Glutamatergic neuron (in vitro differentiated cells): ENCODE measurements at regions not wholly inside any gene's neighbourhood (a gene's known extent, or its start where the extent isn't known, plus 50 kb on each side); places are given as distances from the start of the nearest gene placed in this dataset.

Experiments used
- DNase-seq: peaks from one replicate; pipeline ENCODE4 v3.0.0; 2022
- H3K27ac Mint-ChIP-seq: one replicate; pipeline ENCODE4 v1.8.0; 2020; ENCODE audit warnings: mild to moderate bottlenecking, mixed read lengths, inconsistent platforms; ENCODE audit not compliant: unreplicated experiment
- H3K27me3 Mint-ChIP-seq: one replicate; pipeline ENCODE4 v1.8.0; 2020; ENCODE audit warnings: mild to moderate bottlenecking, moderate library complexity, mixed read lengths, inconsistent platforms; ENCODE audit not compliant: unreplicated experiment
- H3K36me3 Mint-ChIP-seq: one replicate; pipeline ENCODE4 v1.8.0; 2020; ENCODE audit warnings: mild to moderate bottlenecking, mixed read lengths, inconsistent platforms; ENCODE audit not compliant: unreplicated experiment
- H3K4me1 Mint-ChIP-seq: one replicate; pipeline ENCODE4 v1.8.0; 2020; ENCODE audit warnings: mild to moderate bottlenecking, low read depth, mixed read lengths, inconsistent platforms; ENCODE audit not compliant: unreplicated experiment
- H3K4me3 Mint-ChIP-seq: one replicate; pipeline ENCODE4 v1.8.0; 2020; ENCODE audit warnings: mild to moderate bottlenecking, mixed read lengths, inconsistent platforms; ENCODE audit not compliant: unreplicated experiment
- H3K9me3 Mint-ChIP-seq: one replicate; pipeline ENCODE4 v1.8.0; 2020; ENCODE audit warnings: mild to moderate bottlenecking, moderate library complexity, mixed read lengths, inconsistent platforms; ENCODE audit not compliant: unreplicated experiment
- CTCF ChIP-seq: fragments of 200-600 bp; sonication (generic); IDR thresholded peaks from one replicate; pipeline ENCODE4 v1.5.0; 2021; ENCODE audit not compliant: partially characterized antibody, unreplicated experiment

DNA sequence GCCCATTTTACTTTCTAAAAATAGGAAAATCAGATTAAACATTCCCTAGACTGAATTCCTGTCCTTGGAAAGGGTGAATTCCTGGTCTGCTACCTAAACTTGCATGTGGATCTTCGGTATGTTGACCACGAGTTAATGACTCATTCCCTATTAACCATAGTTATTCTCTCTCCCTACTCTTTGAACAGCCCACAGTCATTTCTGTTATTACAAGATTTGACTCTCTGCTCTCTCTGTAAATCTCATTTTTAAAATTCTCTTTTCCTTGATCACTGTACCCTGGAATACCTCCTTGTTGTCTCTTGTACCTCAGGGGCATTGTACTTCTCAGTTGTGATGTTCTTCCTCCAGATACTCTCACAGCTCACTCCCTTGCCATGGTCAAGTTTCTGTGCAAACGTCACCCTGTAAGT, 92.0 kb upstream of the GULP1 start:
- Mint-ChIP-seq H3K4me3 (no peak overlapping the region), H3K36me3 (no peaks in the 10 kb centered on the region), H3K4me1 (no peaks in the 10 kb centered on the region), H3K27me3 (no peaks in the 10 kb centered on the region), H3K9me3 (no peaks in the 10 kb centered on the region), H3K27ac (no peak overlapping the region)
- TF ChIP-seq CTCF = no peak
- DNase-seq = no peak

DNA sequence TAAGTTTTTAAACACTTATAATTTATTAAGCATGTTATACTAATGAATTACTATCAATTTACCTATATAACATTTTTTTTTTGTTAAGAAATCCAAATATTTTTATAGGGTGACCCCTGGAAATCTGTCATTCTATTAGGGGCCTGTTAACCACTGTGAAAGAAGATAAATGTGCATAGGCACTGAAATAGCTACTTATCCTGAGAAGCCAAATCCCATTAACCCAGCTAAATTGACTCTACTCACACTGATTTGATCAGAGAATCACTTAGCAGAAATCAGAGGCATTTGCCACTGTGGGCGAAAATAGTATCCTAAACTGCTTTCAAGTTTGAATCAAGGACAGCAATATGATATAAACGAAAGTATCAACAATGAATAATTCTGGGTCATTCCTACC, 90.0 kb upstream of the GULP1 start:
- no peak overlapping the region for H3K4me3 Mint-ChIP-seq
- H3K4me1 Mint-ChIP-seq = no peaks in the 10 kb centered on the region
- H3K27ac Mint-ChIP-seq = no peak overlapping the region
- H3K27me3 Mint-ChIP-seq = no peaks in the 10 kb centered on the region
- no peak for TF ChIP-seq CTCF
- DNase-seq = no peak
- H3K9me3 Mint-ChIP-seq = no peaks in the 10 kb centered on the region
- H3K36me3 Mint-ChIP-seq = no peaks in the 10 kb centered on the region

DNA sequence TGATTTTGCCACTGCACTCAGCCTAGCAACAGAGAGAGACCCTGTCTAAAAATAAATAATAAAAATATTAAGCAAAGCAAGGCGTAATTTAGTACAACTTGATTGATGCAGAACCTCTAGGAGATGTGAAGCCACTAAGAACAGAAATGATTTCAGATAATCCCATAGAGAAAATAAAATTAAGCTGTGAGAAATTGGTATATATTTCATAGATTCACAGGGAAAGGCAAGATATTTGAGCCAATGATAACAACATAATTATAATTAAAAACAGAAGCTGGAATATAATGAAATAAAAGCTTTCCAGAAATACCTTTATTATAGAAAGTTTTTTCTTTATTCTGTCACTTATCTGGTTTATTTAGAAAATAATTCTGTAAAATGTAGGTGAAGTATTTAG, 88.9 kb upstream of the GULP1 start:
- no peaks in the 10 kb centered on the region for H3K27me3 Mint-ChIP-seq
- no peaks in the 10 kb centered on the region for H3K9me3 Mint-ChIP-seq
- no peak for DNase-seq
- no peaks in the 10 kb centered on the region for H3K36me3 Mint-ChIP-seq
- no peaks in the 10 kb centered on the region for H3K4me1 Mint-ChIP-seq
- no peak for TF ChIP-seq CTCF
- H3K4me3 Mint-ChIP-seq = no peak overlapping the region
- no peak overlapping the region for H3K27ac Mint-ChIP-seq

GRCh38 chr2:188203776-188204175, 87.9 kb upstream of the GULP1 start:
- no peak overlapping the region for H3K27ac Mint-ChIP-seq
- no peaks in the 10 kb centered on the region for H3K4me1 Mint-ChIP-seq
- no peak for DNase-seq
- no peaks in the 10 kb centered on the region for H3K36me3 Mint-ChIP-seq
- H3K9me3 Mint-ChIP-seq = peaks cover 2% of the 10 kb centered on the region
- no peak for TF ChIP-seq CTCF
- H3K4me3 Mint-ChIP-seq = no peak overlapping the region
- no peaks in the 10 kb centered on the region for H3K27me3 Mint-ChIP-seq

DNA sequence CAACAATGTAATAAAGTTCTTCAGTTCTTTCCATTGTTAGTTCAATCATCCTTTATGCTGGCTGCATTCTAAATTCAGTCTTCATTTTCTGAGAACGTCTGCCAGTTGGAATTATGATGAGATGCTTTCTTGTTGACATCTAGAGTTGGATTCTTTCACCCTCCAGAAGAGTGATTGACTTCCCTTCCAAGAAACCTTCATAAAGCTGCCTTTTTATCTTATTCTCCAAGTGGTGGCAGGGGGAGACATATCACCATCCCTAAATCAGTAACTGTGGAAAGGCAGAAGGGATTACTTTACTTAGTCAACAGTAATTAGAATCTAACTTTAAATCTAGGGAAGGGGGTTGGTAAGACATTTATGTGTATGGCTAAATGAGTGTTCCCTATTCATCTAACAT, 86.8 kb upstream of the GULP1 start:
- no peaks in the 10 kb centered on the region for H3K27me3 Mint-ChIP-seq
- no peak overlapping the region for H3K4me3 Mint-ChIP-seq
- peaks cover 2% of the 10 kb centered on the region for H3K9me3 Mint-ChIP-seq
- DNase-seq = no peak
- H3K4me1 Mint-ChIP-seq = no peaks in the 10 kb centered on the region
- no peak overlapping the region for H3K27ac Mint-ChIP-seq
- no peaks in the 10 kb centered on the region for H3K36me3 Mint-ChIP-seq
- TF ChIP-seq CTCF = no peak
